Hepatocyte (in vitro differentiated cells): ENCODE measurements at regions not wholly inside any gene's neighbourhood (a gene's known extent, or its start where the extent isn't known, plus 50 kb on each side); places are given as distances from the start of the nearest gene placed in this dataset.

Experiments
- DNase-seq: peaks from one replicate; pipeline ENCODE4 v3.0.0-alpha.2; 2016; ENCODE audit warnings: low spot score
- H2AFZ ChIP-seq: fragments of 200-600 bp; sonication (generic); 2 replicates; pipeline ENCODE4 v1.6.0; 2016; ENCODE audit warnings: antibody characterized with exemption, mild to moderate bottlenecking
- H3K27ac ChIP-seq: fragments of 200-600 bp; sonication (generic); 2 replicates; pipeline ENCODE4 v1.5.1; 2016; ENCODE audit warnings: mild to moderate bottlenecking
- H3K27me3 ChIP-seq: fragments of 200-600 bp; sonication (generic); 2 replicates; pipeline ENCODE4 v1.6.1; 2016
- H3K36me3 ChIP-seq: fragments of 200-600 bp; sonication (generic); replicated peaks from 2 replicates; pipeline ENCODE4 v1.5.1; 2016; ENCODE audit warnings: low read depth; ENCODE audit not compliant: insufficient read depth
- H3K4me1 ChIP-seq: fragments of 200-600 bp; sonication (generic); 2 replicates; pipeline ENCODE4 v1.5.1; 2016; ENCODE audit warnings: mild to moderate bottlenecking, moderate library complexity; ENCODE audit not compliant: insufficient read depth
- H3K4me2 ChIP-seq: fragments of 200-600 bp; sonication (generic); 2 replicates; pipeline ENCODE4 v1.6.0; 2016
- H3K4me3 ChIP-seq: fragments of 200-600 bp; sonication (generic); 2 replicates; pipeline ENCODE4 v1.5.1; 2016; ENCODE audit warnings: mild to moderate bottlenecking
- H3K79me2 ChIP-seq: fragments of 200-600 bp; sonication (generic); 2 replicates; pipeline ENCODE4 v1.6.0; 2017; ENCODE audit warnings: mild to moderate bottlenecking
- H3K9me2 ChIP-seq: fragments of 200-600 bp; sonication (generic); replicated peaks from 2 replicates; pipeline ENCODE4 v1.6.0; 2017; ENCODE audit warnings: mild to moderate bottlenecking; ENCODE audit not compliant: insufficient read depth
- H3K9me3 ChIP-seq: fragments of 200-600 bp; sonication (generic); 2 replicates; pipeline ENCODE4 v1.5.1; 2016; ENCODE audit warnings: low read depth, mild to moderate bottlenecking
- H4K20me1 ChIP-seq: fragments of 200-600 bp; sonication (generic); 2 replicates; pipeline ENCODE4 v1.6.0; 2016; ENCODE audit warnings: mild to moderate bottlenecking; ENCODE audit not compliant: insufficient read depth, poor library complexity, severe bottlenecking
- EZH2 ChIP-seq: fragments of 200-600 bp; sonication (generic); IDR thresholded peaks from 2 replicates; pipeline ENCODE4 v1.6.1; 2016; ENCODE audit warnings: antibody characterized with exemption, mild to moderate bottlenecking, borderline replicate concordance
- EZH2phosphoT487 ChIP-seq: fragments of 200-600 bp; sonication (generic); IDR thresholded peaks from one replicate; pipeline ENCODE4 v1.6.1; 2018; ENCODE audit warnings: antibody characterized with exemption, mild to moderate bottlenecking, low read depth, moderate library complexity; ENCODE audit not compliant: unreplicated experiment, severe bottlenecking
- WGBS: methylation state at CpG from one replicate; pipeline ENCODE4 v1.1.6; 2016; ENCODE audit warnings: low lambda C conversion rate; ENCODE audit errors: missing lambda C conversion rate; 5-methylcytosine and 5-hydroxymethylcytosine counted together
- TF ChIP-seq, protein P1 (sequence below): fragments of 200-600 bp; sonication (generic); IDR thresholded peaks from 2 replicates; pipeline ENCODE4 v1.5.1; 2016; ENCODE audit warnings: antibody characterized with exemption, mild to moderate bottlenecking; ENCODE audit not compliant: poor library complexity

DNA sequence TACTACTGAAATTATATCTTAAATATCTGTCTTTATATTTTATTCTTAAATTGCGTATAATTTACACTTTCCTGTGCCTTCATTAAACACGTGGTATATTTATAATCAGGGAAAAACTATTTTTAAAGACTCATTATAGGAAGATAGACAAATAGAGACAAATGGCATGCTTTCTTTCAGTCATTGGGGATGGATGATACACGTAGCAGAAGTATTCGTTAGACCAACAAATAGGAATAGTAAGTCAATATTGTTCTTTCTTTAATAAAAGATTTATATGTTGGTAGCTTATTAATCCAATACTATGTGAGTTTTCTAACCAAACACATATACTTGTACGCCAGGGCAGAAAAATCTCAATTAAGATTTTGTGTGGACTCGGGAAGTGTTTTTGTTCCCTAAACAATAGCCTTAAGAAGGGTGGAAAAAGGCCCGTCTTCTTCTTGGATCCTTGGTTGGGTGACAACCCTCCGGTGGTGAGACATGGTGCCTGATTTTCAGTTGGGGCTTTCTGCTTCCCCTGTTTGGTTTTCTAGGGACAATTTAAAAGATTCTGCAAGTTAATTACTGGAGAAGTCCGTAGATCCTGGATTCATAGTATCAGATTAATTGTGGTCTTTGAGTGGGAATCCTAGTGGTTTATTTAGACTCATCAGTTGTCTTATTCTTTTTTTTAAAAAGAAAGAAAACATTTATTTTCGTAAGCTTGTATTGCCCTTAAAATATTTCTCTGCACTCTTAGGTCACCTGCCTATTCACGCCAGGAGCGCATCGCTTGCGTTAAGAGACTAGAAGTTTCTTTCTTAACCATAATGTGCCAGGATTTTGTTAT lies 83.5 kb upstream of the WNT7B start:
- Histone ChIP-seq H3K4me1 (no peaks in the 10 kb centered on the region), H2AFZ (no peak overlapping the region), H3K9me3 (no peaks in the 10 kb centered on the region), H3K4me3 (no peak overlapping the region), H3K9me2 (no peaks in the 10 kb centered on the region), H3K27ac (no peak overlapping the region), H4K20me1 (no peaks in the 10 kb centered on the region), H3K27me3 (peaks cover 64% of the 10 kb centered on the region), H3K79me2 (no peaks in the 10 kb centered on the region), H3K4me2 (no peak overlapping the region), H3K36me3 (no peaks in the 10 kb centered on the region)
- no peak for DNase-seq
- 92% methylated on average over 14 of the region's 14 CpGs for WGBS
- no peak for TF ChIP-seq EZH2phosphoT487
- TF ChIP-seq, protein P1, sequence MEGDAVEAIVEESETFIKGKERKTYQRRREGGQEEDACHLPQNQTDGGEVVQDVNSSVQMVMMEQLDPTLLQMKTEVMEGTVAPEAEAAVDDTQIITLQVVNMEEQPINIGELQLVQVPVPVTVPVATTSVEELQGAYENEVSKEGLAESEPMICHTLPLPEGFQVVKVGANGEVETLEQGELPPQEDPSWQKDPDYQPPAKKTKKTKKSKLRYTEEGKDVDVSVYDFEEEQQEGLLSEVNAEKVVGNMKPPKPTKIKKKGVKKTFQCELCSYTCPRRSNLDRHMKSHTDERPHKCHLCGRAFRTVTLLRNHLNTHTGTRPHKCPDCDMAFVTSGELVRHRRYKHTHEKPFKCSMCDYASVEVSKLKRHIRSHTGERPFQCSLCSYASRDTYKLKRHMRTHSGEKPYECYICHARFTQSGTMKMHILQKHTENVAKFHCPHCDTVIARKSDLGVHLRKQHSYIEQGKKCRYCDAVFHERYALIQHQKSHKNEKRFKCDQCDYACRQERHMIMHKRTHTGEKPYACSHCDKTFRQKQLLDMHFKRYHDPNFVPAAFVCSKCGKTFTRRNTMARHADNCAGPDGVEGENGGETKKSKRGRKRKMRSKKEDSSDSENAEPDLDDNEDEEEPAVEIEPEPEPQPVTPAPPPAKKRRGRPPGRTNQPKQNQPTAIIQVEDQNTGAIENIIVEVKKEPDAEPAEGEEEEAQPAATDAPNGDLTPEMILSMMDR = no peak

GRCh38 chr22:46061124-46061500 lies 84.2 kb upstream of the WNT7B start:
- no peak for DNase-seq
- WGBS = 62% methylated on average over 9 of the region's 38 CpGs
- H3K27me3 ChIP-seq = peaks cover 70% of the 10 kb centered on the region

DNA sequence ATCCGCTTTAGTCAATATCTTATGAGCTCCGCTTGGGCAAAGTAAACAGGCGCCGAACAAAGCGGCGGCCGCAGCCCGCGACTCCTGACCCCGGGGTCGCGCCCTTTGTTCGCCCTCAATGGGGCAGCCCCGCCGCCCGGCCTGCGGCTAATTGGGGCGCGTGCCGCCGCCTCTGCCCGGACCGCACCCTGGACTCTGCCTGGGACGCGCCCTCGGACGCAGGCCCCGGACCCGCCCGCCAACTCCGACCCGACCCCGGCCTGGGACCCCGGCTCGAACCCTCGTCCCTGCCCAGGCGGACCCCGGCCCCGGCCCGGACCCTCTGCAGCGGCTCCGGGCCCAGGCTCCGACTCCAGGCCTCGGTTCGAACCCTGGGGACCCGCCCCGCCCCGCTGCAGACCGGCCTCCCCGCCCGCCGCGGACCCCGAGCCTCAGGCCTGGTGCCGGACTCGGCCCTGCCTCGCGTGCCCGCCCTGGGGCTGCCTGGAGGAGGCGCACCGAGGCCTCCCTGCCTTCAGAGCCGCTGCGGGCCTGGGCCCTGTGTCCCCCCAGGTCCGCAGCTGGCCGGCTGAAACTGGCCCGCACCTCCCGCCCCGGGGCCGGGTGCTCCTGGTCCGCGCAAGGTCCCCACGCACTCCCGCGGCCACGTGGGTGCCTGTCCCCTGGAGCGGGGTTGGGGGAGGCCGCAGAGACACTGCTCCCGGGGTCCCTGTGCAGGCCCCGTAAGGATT lies 84.7 kb upstream of the WNT7B start:
- no peak overlapping the region for H3K4me3 ChIP-seq
- TF ChIP-seq EZH2 (peak; percentile 16), EZH2phosphoT487 (no peak)
- DNase-seq = no peak
- no peak overlapping the region for H2AFZ ChIP-seq
- H3K36me3 ChIP-seq = no peaks in the 10 kb centered on the region
- H3K79me2 ChIP-seq = no peaks in the 10 kb centered on the region
- no peaks in the 10 kb centered on the region for H3K4me1 ChIP-seq
- no peaks in the 10 kb centered on the region for H3K9me3 ChIP-seq
- 68% methylated on average over 47 of the region's 79 CpGs for WGBS
- peaks cover 76% of the 10 kb centered on the region for H3K27me3 ChIP-seq
- H3K9me2 ChIP-seq = no peaks in the 10 kb centered on the region
- H3K27ac ChIP-seq = no peak overlapping the region
- no peaks in the 10 kb centered on the region for H4K20me1 ChIP-seq
- peak overlapping the region; percentile 29 for H3K4me2 ChIP-seq

More at GRCh38 chr22:46061124-46061500, 84.2 kb upstream of the WNT7B start:
- Histone ChIP-seq H3K36me3 (no peaks in the 10 kb centered on the region), H3K79me2 (no peaks in the 10 kb centered on the region), H3K9me3 (no peaks in the 10 kb centered on the region), H3K4me3 (no peak overlapping the region), H4K20me1 (no peaks in the 10 kb centered on the region), H2AFZ (no peak overlapping the region), H3K9me2 (no peaks in the 10 kb centered on the region), H3K4me1 (no peaks in the 10 kb centered on the region), H3K4me2 (peak overlapping the region; percentile 29), H3K27ac (no peak overlapping the region)
- TF ChIP-seq, protein P1 = no peak
- TF ChIP-seq EZH2phosphoT487 (peak; percentile 44), EZH2 (peak; percentile 28)

DNA sequence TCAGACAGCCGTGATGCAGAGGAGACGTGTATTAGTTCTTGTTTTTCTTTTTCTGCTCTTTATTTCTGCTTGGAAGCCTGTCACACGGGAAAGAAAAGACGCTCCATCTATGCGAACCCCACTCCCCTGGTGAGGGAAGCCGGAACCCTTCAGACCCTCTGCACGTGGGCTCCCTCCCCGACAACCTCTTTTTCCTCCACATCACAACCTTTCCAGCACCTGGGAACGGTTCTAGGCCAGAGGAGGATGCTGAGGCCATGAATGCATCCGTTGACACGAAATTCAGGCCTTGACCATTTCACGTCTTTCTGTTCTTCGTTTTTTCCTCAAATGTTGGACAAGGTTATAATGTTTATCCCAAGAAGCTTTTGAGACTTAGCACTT lies 85.3 kb upstream of the WNT7B start:
- DNase-seq = no peak
- no peaks in the 10 kb centered on the region for H3K9me2 ChIP-seq
- H3K27me3 ChIP-seq = peaks cover 81% of the 10 kb centered on the region
- no peak overlapping the region for H3K27ac ChIP-seq
- no peaks in the 10 kb centered on the region for H3K4me1 ChIP-seq
- H3K4me3 ChIP-seq = no peak overlapping the region
- TF ChIP-seq, protein P1 = no peak
- peak; percentile 26 for TF ChIP-seq EZH2
- H3K36me3 ChIP-seq = no peaks in the 10 kb centered on the region
- WGBS = 91% methylated on average over 13 of the region's 13 CpGs
- H3K4me2 ChIP-seq = no peak overlapping the region
- no peaks in the 10 kb centered on the region for H3K79me2 ChIP-seq
- no peaks in the 10 kb centered on the region for H4K20me1 ChIP-seq
- H2AFZ ChIP-seq = no peak overlapping the region
- no peaks in the 10 kb centered on the region for H3K9me3 ChIP-seq
